A549 (cell line): ENCODE measurements at regions not wholly inside any gene's neighbourhood (a gene's known extent, or its start where the extent isn't known, plus 50 kb on each side); places are given as distances from the start of the nearest gene placed in this dataset.
A peak's percentile ranks its signal among the peaks of the same experiment; 100 is the strongest.

Experiments
- ATAC-seq, 2 experiments: fragments of 200-7000 bp in 1 of 2; fragments of >200 bp in 1 of 2; cut with Nextera tagmentation in 1 of 2; cut with Tn5 transposase in 1 of 2; 3 replicates each; pipeline versions ENCODE4 v1.8.0 to v1.9.1; 2018 to 2020; ENCODE audit warnings: mild to moderate bottlenecking in 1 of 2, moderate library complexity in 1 of 2
- CTCF ChIA-PET: fragments of 300-600 bp; sonication (Branson Sonifier 250); formaldehyde crosslinking; extraction: SDS; loops from one replicate; lab custom pipeline; 2021; ENCODE audit warnings: antibody characterized with exemption, inconsistent platforms; lab: Yijun Ruan, JAX
- POLR2A ChIA-PET: fragments of 350-600 bp; formaldehyde crosslinking; extraction: SDS; loops from one replicate; lab custom pipeline; 2021; ENCODE audit warnings: antibody characterized with exemption, inconsistent platforms; lab: Yijun Ruan, JAX
- DNase-seq, 2 experiments: peaks; one replicate each; pipeline versions ENCODE4 v3.0.0 to v3.0.0-alpha.2; 2011 to 2016; ENCODE audit warnings: low read depth in 1 of 2, low spot score in 1 of 2
- FAIRE-seq: peaks from 2 replicates; lab custom pipeline; 2011; peaks lifted over from hg19 to GRCh38; lab: Jason Lieb, UNC
- H3K27ac ChIP-seq, 2 experiments: fragments of >200 bp; sonication (Bioruptor Twin); formaldehyde crosslinking; 3 replicates each; pipeline ENCODE4 v1.5.1; 2016 to 2017
- H3K4me1 ChIP-seq: fragments of >200 bp; sonication (Bioruptor Twin); formaldehyde crosslinking; 3 replicates; pipeline ENCODE4 v1.6.1; 2016
- H3K4me2 ChIP-seq: fragments of >200 bp; sonication (Bioruptor Twin); formaldehyde crosslinking; 3 replicates; pipeline ENCODE4 v1.6.1; 2016
- H3K4me3 ChIP-seq: fragments of >200 bp; sonication (Bioruptor Twin); formaldehyde crosslinking; 3 replicates; pipeline ENCODE4 v1.5.1; 2016
- H3K9me3 ChIP-seq: fragments of >200 bp; sonication (Bioruptor Twin); formaldehyde crosslinking; 3 replicates; pipeline ENCODE4 v1.6.1; 2016
- ATOH8 ChIP-seq: fragments of 250-450 bp; sonication (Bioruptor Pico); IDR thresholded peaks from 2 replicates; pipeline ENCODE4 v1.5.0; 2020; ENCODE audit warnings: low read depth, mild to moderate bottlenecking, moderate library complexity
- CHD4 ChIP-seq: fragments of 200-600 bp; sonication (generic); IDR thresholded peaks from 2 replicates; pipeline ENCODE4 v1.6.1; 2016; ENCODE audit warnings: antibody characterized with exemption, mild to moderate bottlenecking, borderline replicate concordance
- ESRRA ChIP-seq: fragments of 150-350 bp; IDR thresholded peaks from 2 replicates; pipeline ENCODE4 v1.6.1; 2014; ENCODE audit warnings: mild to moderate bottlenecking, low read length, borderline replicate concordance
- FOSB ChIP-seq: fragments of 250-450 bp; sonication (Bioruptor Pico); IDR thresholded peaks from 2 replicates; pipeline ENCODE4 v1.5.0; 2020; ENCODE audit warnings: mild to moderate bottlenecking, moderate library complexity
- HDAC2 ChIP-seq: fragments of 200-600 bp; sonication (generic); IDR thresholded peaks from 2 replicates; pipeline ENCODE4 v1.6.1; 2016
- HEYL ChIP-seq: fragments of 250-450 bp; sonication (Bioruptor Pico); IDR thresholded peaks from 2 replicates; pipeline ENCODE4 v1.8.0; 2021; ENCODE audit warnings: mild to moderate bottlenecking, moderate library complexity
- HOXB5 ChIP-seq: fragments of 250-450 bp; sonication (Bioruptor Pico); IDR thresholded peaks from 2 replicates; pipeline ENCODE4 v1.5.0; 2020; ENCODE audit warnings: mild to moderate bottlenecking, moderate library complexity
- KDM1A ChIP-seq: fragments of 200-600 bp; sonication (generic); IDR thresholded peaks from 2 replicates; pipeline ENCODE4 v1.6.1; 2016; ENCODE audit warnings: low read depth, mild to moderate bottlenecking
- KDM5A ChIP-seq: fragments of 200-600 bp; sonication (generic); IDR thresholded peaks from 2 replicates; pipeline ENCODE4 v1.6.1; 2016; ENCODE audit warnings: antibody characterized with exemption, mild to moderate bottlenecking
- MAFK ChIP-seq: fragments of 450-650 bp; IDR thresholded peaks from 2 replicates; pipeline ENCODE4 v1.6.1; 2014; ENCODE audit not compliant: partially characterized antibody
- MAX ChIP-seq: IDR thresholded peaks from 2 replicates; pipeline ENCODE4 v1.6.1; 2012
- MAZ ChIP-seq: fragments of 150-350 bp; IDR thresholded peaks from 2 replicates; pipeline ENCODE4 v1.6.1; 2014; ENCODE audit warnings: antibody characterized with exemption, low read depth, low read length, borderline replicate concordance
- POLR2A ChIP-seq: IDR thresholded peaks from 2 replicates; pipeline ENCODE4 v1.6.1; 2012; ENCODE audit warnings: mild to moderate bottlenecking, low read length
- RFX5 ChIP-seq: fragments of 450-650 bp; IDR thresholded peaks from 2 replicates; pipeline ENCODE4 v1.7.1; 2014; ENCODE audit warnings: antibody characterized with exemption, mild to moderate bottlenecking, moderate library complexity
- SREBF2 ChIP-seq: fragments of 450-650 bp; IDR thresholded peaks from 2 replicates; pipeline ENCODE4 v1.6.1; 2014; ENCODE audit warnings: mild to moderate bottlenecking, moderate library complexity
- TFCP2L1 ChIP-seq: fragments of 250-450 bp; sonication (Bioruptor Pico); IDR thresholded peaks from 2 replicates; pipeline ENCODE4 v1.5.0; 2021; ENCODE audit warnings: mild to moderate bottlenecking
- ZC3H11A ChIP-seq: fragments of 450-650 bp; IDR thresholded peaks from 2 replicates; pipeline ENCODE4 v1.6.1; 2014; ENCODE audit warnings: antibody characterized with exemption, mild to moderate bottlenecking
- WGBS: methylation state at CpG from one replicate; pipeline ENCODE4 v1.1.6; 2017; ENCODE audit errors: missing lambda C conversion rate; 5-methylcytosine and 5-hydroxymethylcytosine counted together
- TF ChIP-seq, protein P1 (sequence below): IDR thresholded peaks from 2 replicates; pipeline ENCODE4 v1.6.1; 2012; ENCODE audit warnings: low read depth, borderline replicate concordance
- TF ChIP-seq, protein P2 (sequence below): fragments of >200 bp; sonication (Bioruptor Twin); formaldehyde crosslinking; IDR thresholded peaks from 2 replicates; pipeline ENCODE4 v1.6.1; 2016
- TF ChIP-seq, protein P3 (sequence below): fragments of 250-450 bp; sonication (Bioruptor Pico); IDR thresholded peaks from 2 replicates; pipeline ENCODE4 v1.5.0; 2021; ENCODE audit warnings: mild to moderate bottlenecking, moderate library complexity, borderline replicate concordance

DNA sequence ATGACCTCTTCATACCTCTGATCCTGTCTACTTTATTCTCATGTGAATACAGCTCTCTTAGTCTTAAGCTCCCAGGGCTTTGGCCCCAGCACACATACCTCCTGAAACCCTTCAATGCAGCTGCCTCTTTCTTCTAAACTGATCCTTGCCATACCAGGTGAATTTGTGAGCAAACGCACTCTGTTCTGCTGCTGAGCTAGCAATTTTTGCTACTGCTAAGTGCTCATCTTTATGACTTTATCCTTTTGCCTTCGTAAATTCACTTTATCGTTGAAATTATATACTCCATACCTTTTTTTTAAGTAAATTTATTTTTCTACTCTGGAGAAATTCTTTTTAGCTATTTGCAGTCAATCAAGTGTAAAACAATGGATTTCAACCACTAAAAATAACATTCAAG, 287.7 kb downstream of the CMPK2 start:
- Histone ChIP-seq H3K4me3 (no peak overlapping the region), H3K27ac (no peak overlapping the region), H3K4me2 (no peak overlapping the region), H3K9me3 (no peaks in the 10 kb centered on the region), H3K4me1 (no peaks in the 10 kb centered on the region)
- 8% methylated on average over 3 of the region's 3 CpGs for WGBS
- DNase-seq (no peak), ATAC-seq (no peak), FAIRE-seq (no peak)
- ChIA-PET POLR2A (no interaction called here), CTCF (interaction anchor here (1.4 kb wide), 1 partner anchor 466 kb away, joined by 3 read pairs; no protein-coding TSS in a partner anchor)
- no peak for TF ChIP-seq CHD4
- TF ChIP-seq TFCP2L1 (CRISPR knock-in tag): no peak
- peak; percentile 40 for TF ChIP-seq MAFK

GRCh38 chr2:6578416-6578815, 287.3 kb downstream of the CMPK2 start:
- DNase-seq: no peak
- H3K4me1 ChIP-seq: no peaks in the 10 kb centered on the region
- no peak for ATAC-seq
- H3K4me2 ChIP-seq: no peak overlapping the region
- 49% methylated on average over 4 of the region's 4 CpGs for WGBS
- POLR2A ChIA-PET: no interaction called here
- no peak for FAIRE-seq
- no peaks in the 10 kb centered on the region for H3K9me3 ChIP-seq
- no peak overlapping the region for H3K27ac ChIP-seq
- TF ChIP-seq ATOH8 (no peak), SREBF2 (no peak), MAZ (no peak), POLR2A (no peak), RFX5 (no peak), KDM1A (no peak), HOXB5 (CRISPR knock-in tag) (no peak), KDM5A (no peak), ZC3H11A (no peak), FOSB (CRISPR knock-in tag) (no peak)
- TF ChIP-seq, protein P1, sequence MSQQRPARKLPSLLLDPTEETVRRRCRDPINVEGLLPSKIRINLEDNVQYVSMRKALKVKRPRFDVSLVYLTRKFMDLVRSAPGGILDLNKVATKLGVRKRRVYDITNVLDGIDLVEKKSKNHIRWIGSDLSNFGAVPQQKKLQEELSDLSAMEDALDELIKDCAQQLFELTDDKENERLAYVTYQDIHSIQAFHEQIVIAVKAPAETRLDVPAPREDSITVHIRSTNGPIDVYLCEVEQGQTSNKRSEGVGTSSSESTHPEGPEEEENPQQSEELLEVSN: no peak
- TF ChIP-seq, protein P2, sequence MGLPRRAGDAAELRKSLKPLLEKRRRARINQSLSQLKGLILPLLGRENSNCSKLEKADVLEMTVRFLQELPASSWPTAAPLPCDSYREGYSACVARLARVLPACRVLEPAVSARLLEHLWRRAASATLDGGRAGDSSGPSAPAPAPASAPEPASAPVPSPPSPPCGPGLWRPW: no peak
- TF ChIP-seq, all 56 proteins: peak for 0
- H3K4me3 ChIP-seq: no peak overlapping the region
- CTCF ChIA-PET: no interaction called here

DNA sequence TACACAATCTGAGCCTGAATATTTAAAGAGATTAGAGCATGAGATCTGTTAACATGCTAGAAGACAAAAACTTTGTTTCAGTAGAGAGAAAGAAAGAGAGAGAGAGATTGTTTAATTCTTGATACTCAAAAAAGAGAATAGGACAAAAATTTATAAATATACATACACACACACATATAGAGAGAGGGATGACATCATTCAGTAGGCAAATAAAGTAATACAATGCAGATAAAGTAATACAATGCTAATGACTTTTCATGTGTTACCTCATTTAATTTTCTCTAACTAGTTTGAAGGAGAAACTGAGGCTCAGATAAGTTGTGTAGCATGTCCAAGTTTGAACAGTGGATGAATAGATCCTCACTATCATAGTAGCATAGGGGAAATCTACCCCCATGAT, 286.4 kb downstream of the CMPK2 start:
- no peak for FAIRE-seq
- Histone ChIP-seq H3K4me1 (no peaks in the 10 kb centered on the region), H3K27ac (no peak overlapping the region), H3K4me2 (no peak overlapping the region), H3K4me3 (no peak overlapping the region), H3K9me3 (no peaks in the 10 kb centered on the region)
- ATAC-seq: no peak
- POLR2A ChIA-PET: no interaction called here
- no peak for TF ChIP-seq KDM1A
- no peak for TF ChIP-seq HEYL
- CTCF ChIA-PET: no interaction called here
- no peak for DNase-seq

DNA sequence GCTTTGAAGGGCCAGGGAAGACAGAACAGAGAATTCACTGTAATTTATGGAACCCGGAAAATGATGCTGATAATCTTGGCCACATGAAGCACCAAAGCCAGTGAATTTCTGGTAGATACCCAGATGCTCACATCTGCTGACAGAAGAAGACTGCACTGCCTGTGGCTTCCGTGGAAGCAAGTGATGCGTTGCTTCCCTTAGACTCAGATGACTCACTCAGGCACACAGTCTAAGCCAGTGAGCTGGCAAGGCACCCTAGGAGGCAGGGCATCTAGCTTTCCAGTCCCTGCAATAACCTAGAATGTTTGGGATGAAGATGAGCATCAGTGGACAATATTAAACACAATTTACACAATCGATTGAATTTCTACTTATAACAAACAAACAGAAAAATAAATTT, 284.7 kb downstream of the CMPK2 start:
- Histone ChIP-seq H3K4me2 (no peak overlapping the region), H3K4me3 (no peak overlapping the region), H3K9me3 (no peaks in the 10 kb centered on the region), H3K27ac (no peak overlapping the region), H3K4me1 (no peaks in the 10 kb centered on the region)
- TF ChIP-seq ESRRA: no peak
- no peak for TF ChIP-seq MAX
- TF ChIP-seq TFCP2L1 (CRISPR knock-in tag): no peak
- DNase-seq (no peak), ATAC-seq (no peak), FAIRE-seq (no peak)
- ChIA-PET CTCF (no interaction called here), POLR2A (no interaction called here)
- WGBS: 3% methylated on average over 4 of the region's 4 CpGs

DNA sequence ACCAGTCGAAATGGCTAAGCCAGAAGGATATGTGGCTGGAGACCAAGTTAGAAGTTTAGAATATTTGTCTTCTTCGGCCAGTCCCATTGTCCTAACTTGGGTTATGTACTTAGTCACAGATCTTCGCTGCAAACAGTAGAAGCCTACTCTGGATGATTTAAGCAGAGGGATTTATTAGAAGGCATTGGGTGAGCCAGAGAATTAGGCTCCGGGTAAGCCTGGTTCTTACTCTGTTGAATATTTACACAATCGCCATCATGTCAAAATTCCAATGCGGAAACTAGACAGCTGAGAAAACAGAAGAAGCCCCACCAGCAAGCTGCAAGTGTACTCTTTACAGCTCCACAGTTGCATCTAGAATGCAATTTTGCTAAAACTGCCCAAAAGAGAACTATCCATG, 276.6 kb downstream of the CMPK2 start:
- no peak overlapping the region for H3K27ac ChIP-seq
- 47% methylated on average over 6 of the region's 6 CpGs for WGBS
- no peaks in the 10 kb centered on the region for H3K4me1 ChIP-seq
- DNase-seq: no peak
- H3K9me3 ChIP-seq: no peaks in the 10 kb centered on the region
- no peak for ATAC-seq
- H3K4me2 ChIP-seq: no peak overlapping the region
- FAIRE-seq: no peak
- no peak for TF ChIP-seq HDAC2
- TF ChIP-seq, protein P3, sequence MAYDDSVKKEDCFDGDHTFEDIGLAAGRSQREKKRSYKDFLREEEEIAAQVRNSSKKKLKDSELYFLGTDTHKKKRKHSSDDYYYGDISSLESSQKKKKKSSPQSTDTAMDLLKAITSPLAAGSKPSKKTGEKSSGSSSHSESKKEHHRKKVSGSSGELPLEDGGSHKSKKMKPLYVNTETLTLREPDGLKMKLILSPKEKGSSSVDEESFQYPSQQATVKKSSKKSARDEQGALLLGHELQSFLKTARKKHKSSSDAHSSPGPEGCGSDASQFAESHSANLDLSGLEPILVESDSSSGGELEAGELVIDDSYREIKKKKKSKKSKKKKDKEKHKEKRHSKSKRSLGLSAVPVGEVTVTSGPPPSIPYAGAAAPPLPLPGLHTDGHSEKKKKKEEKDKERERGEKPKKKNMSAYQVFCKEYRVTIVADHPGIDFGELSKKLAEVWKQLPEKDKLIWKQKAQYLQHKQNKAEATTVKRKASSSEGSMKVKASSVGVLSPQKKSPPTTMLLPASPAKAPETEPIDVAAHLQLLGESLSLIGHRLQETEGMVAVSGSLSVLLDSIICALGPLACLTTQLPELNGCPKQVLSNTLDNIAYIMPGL (CRISPR knock-in tag): no peak
- ChIA-PET CTCF (no interaction called here), POLR2A (no interaction called here)
- H3K4me3 ChIP-seq: no peak overlapping the region
